ENCODE measurements at regions not wholly inside any gene's neighbourhood (a gene's known extent, or its start where the extent isn't known, plus 50 kb on each side); places are given as distances from the start of the nearest gene placed in this dataset.

GRCh38 chr4:55017406-55017805, 108.0 kb downstream of the KDR start:
- Mint-ChIP-seq H3K27ac (no peak overlapping the region), H3K27me3 (no peaks in the 10 kb centered on the region), H3K4me1 (no peaks in the 10 kb centered on the region), H3K9me3 (peaks cover 0 to 2% (median 0%) of the 10 kb centered on the region in 7 donors), H3K4me3 (no peak overlapping the region), H3K36me3 (no peaks in the 10 kb centered on the region)
- no peaks in the 10 kb centered on the region for H3K36me3 ChIP-seq (ENCODE audit: control insufficient read depth, insufficient read depth, low read length)
- DNase-seq (no peak), ATAC-seq (ENCODE audit: low read depth in 2 of 2) (no peak)
- H3K27ac ChIP-seq (ENCODE audit: insufficient read depth, low read length, poor library complexity, severe bottlenecking), result no peak overlapping the region
- no peaks in the 10 kb centered on the region for H3K9me3 ChIP-seq (ENCODE audit: control insufficient read depth in 2 of 2, low read length in 2 of 2)
- H3K4me1 ChIP-seq (ENCODE audit: control insufficient read depth, insufficient read depth, low read length, poor library complexity, severe bottlenecking), result no peaks in the 10 kb centered on the region
- H3K4me3 ChIP-seq (ENCODE audit: low read depth, low read length), result no peak overlapping the region
- H3K27me3 ChIP-seq (ENCODE audit: control insufficient read depth, insufficient read depth, low read length), result no peaks in the 10 kb centered on the region

- Histone ChIP-seq H3K9me3 (ENCODE audit: control insufficient read depth in 2 of 2, low read length in 2 of 2) (no peaks in the 10 kb centered on the region), H3K27ac (ENCODE audit: insufficient read depth, low read length, poor library complexity, severe bottlenecking) (no peak overlapping the region), H3K27me3 (ENCODE audit: control insufficient read depth, insufficient read depth, low read length) (no peaks in the 10 kb centered on the region), H3K36me3 (ENCODE audit: control insufficient read depth, insufficient read depth, low read length) (no peaks in the 10 kb centered on the region), H3K4me3 (ENCODE audit: low read depth, low read length) (no peak overlapping the region), H3K4me1 (ENCODE audit: control insufficient read depth, insufficient read depth, low read length, poor library complexity, severe bottlenecking) (no peaks in the 10 kb centered on the region)
- Mint-ChIP-seq H3K4me1 (no peaks in the 10 kb centered on the region), H3K9me3 (no peaks in the 10 kb centered on the region), H3K36me3 (no peaks in the 10 kb centered on the region), H3K4me3 (no peak overlapping the region), H3K27me3 (no peaks in the 10 kb centered on the region), H3K27ac (no peak overlapping the region)
- DNase-seq (no peak), ATAC-seq (ENCODE audit: low read depth in 2 of 2) (no peak)
Measured at GRCh38 chr4:55016131-55016530, 109.3 kb downstream of the KDR start.

DNA sequence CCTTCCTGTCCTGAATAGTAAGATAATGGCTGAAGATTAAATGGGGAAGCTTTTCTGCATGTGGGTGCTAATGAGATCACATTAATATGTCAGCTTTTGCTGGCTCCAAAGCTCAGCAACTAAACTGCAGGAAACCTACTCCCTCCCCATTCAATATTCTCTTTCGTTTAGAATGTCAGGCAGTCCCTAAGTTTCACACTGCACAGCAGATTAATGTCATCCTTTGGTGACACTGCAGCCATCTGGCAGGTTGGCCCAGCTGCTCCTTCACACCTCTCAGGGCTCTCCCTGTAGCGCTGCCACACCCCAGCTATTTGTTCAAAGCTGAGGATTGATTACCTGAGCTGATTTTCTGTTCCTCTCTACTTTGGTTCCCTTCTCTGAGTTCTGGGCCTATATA, 110.5 kb downstream of the KDR start:
- Histone ChIP-seq H3K4me3 (ENCODE audit: low read depth, low read length) (no peak overlapping the region), H3K9me3 (ENCODE audit: control insufficient read depth in 2 of 2, low read length in 2 of 2) (no peaks in the 10 kb centered on the region), H3K36me3 (ENCODE audit: control insufficient read depth, insufficient read depth, low read length) (no peaks in the 10 kb centered on the region), H3K4me1 (ENCODE audit: control insufficient read depth, insufficient read depth, low read length, poor library complexity, severe bottlenecking) (no peaks in the 10 kb centered on the region), H3K27ac (ENCODE audit: insufficient read depth, low read length, poor library complexity, severe bottlenecking) (no peak overlapping the region), H3K27me3 (ENCODE audit: control insufficient read depth, insufficient read depth, low read length) (no peaks in the 10 kb centered on the region)
- H3K4me1 Mint-ChIP-seq, result no peaks in the 10 kb centered on the region
- no peaks in the 10 kb centered on the region for H3K36me3 Mint-ChIP-seq
- no peak overlapping the region for H3K4me3 Mint-ChIP-seq
- no peaks in the 10 kb centered on the region for H3K27me3 Mint-ChIP-seq
- ATAC-seq (ENCODE audit: low read depth in 2 of 2) (no peak), DNase-seq (no peak)
- no peaks in the 10 kb centered on the region for H3K9me3 Mint-ChIP-seq
- H3K27ac Mint-ChIP-seq, result no peak overlapping the region

- DNase-seq (no peak), ATAC-seq (ENCODE audit: low read depth in 2 of 2) (no peak)
- Histone ChIP-seq H3K4me1 (ENCODE audit: control insufficient read depth, insufficient read depth, low read length, poor library complexity, severe bottlenecking) (no peaks in the 10 kb centered on the region), H3K4me3 (ENCODE audit: low read depth, low read length) (no peak overlapping the region), H3K36me3 (ENCODE audit: control insufficient read depth, insufficient read depth, low read length) (no peaks in the 10 kb centered on the region), H3K27me3 (ENCODE audit: control insufficient read depth, insufficient read depth, low read length) (no peaks in the 10 kb centered on the region), H3K27ac (ENCODE audit: insufficient read depth, low read length, poor library complexity, severe bottlenecking) (no peak overlapping the region), H3K9me3 (ENCODE audit: control insufficient read depth in 2 of 2, low read length in 2 of 2) (no peaks in the 10 kb centered on the region)
- Mint-ChIP-seq H3K9me3 (peaks cover 0 to 1% (median 0%) of the 10 kb centered on the region in 7 donors), H3K4me1 (no peaks in the 10 kb centered on the region), H3K27ac (no peak overlapping the region), H3K4me3 (no peak overlapping the region), H3K36me3 (no peaks in the 10 kb centered on the region), H3K27me3 (no peaks in the 10 kb centered on the region)
Measured at GRCh38 chr4:55013431-55013955, 111.9 kb downstream of the KDR start.

- ATAC-seq (ENCODE audit: low read depth in 2 of 2) (no peak), DNase-seq (no peak)
- Mint-ChIP-seq H3K27ac (no peak overlapping the region), H3K4me3 (no peak overlapping the region), H3K9me3 (peaks cover 0 to 1% (median 0%) of the 10 kb centered on the region in 7 donors), H3K27me3 (no peaks in the 10 kb centered on the region), H3K36me3 (no peaks in the 10 kb centered on the region), H3K4me1 (no peaks in the 10 kb centered on the region)
- H3K36me3 ChIP-seq (ENCODE audit: control insufficient read depth, insufficient read depth, low read length), result no peaks in the 10 kb centered on the region
- no peaks in the 10 kb centered on the region for H3K4me1 ChIP-seq (ENCODE audit: control insufficient read depth, insufficient read depth, low read length, poor library complexity, severe bottlenecking)
- no peaks in the 10 kb centered on the region for H3K9me3 ChIP-seq (ENCODE audit: control insufficient read depth in 2 of 2, low read length in 2 of 2)
- no peaks in the 10 kb centered on the region for H3K27me3 ChIP-seq (ENCODE audit: control insufficient read depth, insufficient read depth, low read length)
- no peak overlapping the region for H3K27ac ChIP-seq (ENCODE audit: insufficient read depth, low read length, poor library complexity, severe bottlenecking)
- H3K4me3 ChIP-seq (ENCODE audit: low read depth, low read length), result no peak overlapping the region
Measured at GRCh38 chr4:55012363-55013230, 112.8 kb downstream of the KDR start.

DNA sequence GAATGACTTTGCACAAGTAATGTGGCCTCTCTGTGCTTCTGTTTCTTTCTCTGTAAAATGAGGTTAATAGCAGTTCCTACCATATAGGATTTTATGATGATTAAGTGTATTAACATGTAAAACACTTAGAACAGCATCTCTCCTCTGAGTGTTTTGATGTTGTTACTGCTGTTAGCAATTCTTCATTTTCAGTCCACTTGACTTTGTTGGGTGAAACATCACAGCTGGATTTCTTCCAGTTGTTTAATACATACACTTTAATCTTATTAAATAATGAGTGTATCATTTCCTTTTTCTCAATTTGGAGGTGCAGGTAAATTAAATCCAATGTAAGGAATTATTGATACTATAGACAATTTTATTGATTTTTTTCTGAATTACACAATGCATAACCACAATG, 113.6 kb downstream of the KDR start:
- Histone ChIP-seq H3K36me3 (ENCODE audit: control insufficient read depth, insufficient read depth, low read length) (no peaks in the 10 kb centered on the region), H3K27me3 (ENCODE audit: control insufficient read depth, insufficient read depth, low read length) (no peaks in the 10 kb centered on the region), H3K4me3 (ENCODE audit: low read depth, low read length) (no peak overlapping the region), H3K9me3 (ENCODE audit: control insufficient read depth in 2 of 2, low read length in 2 of 2) (no peaks in the 10 kb centered on the region), H3K27ac (ENCODE audit: insufficient read depth, low read length, poor library complexity, severe bottlenecking) (no peak overlapping the region), H3K4me1 (ENCODE audit: control insufficient read depth, insufficient read depth, low read length, poor library complexity, severe bottlenecking) (no peaks in the 10 kb centered on the region)
- H3K27ac Mint-ChIP-seq, result peak overlapping the region in 1 of 3 donors; percentile 58
- H3K4me3 Mint-ChIP-seq, result no peak overlapping the region
- H3K36me3 Mint-ChIP-seq, result no peaks in the 10 kb centered on the region
- DNase-seq (no peak), ATAC-seq (ENCODE audit: low read depth in 2 of 2) (no peak)
- H3K4me1 Mint-ChIP-seq, result no peaks in the 10 kb centered on the region
- no peaks in the 10 kb centered on the region for H3K27me3 Mint-ChIP-seq
- H3K9me3 Mint-ChIP-seq, result peaks cover 0 to 1% (median 0%) of the 10 kb centered on the region in 7 donors

GRCh38 chr4:55010550-55010949, 114.8 kb downstream of the KDR start:
- H3K36me3 ChIP-seq (ENCODE audit: control insufficient read depth, insufficient read depth, low read length), result no peaks in the 10 kb centered on the region
- Mint-ChIP-seq H3K4me1 (no peaks in the 10 kb centered on the region), H3K36me3 (no peaks in the 10 kb centered on the region), H3K27ac (no peak overlapping the region), H3K9me3 (peaks cover 0 to 1% (median 0%) of the 10 kb centered on the region in 7 donors), H3K4me3 (no peak overlapping the region), H3K27me3 (no peaks in the 10 kb centered on the region)
- H3K4me1 ChIP-seq (ENCODE audit: control insufficient read depth, insufficient read depth, low read length, poor library complexity, severe bottlenecking), result no peaks in the 10 kb centered on the region
- H3K9me3 ChIP-seq (ENCODE audit: control insufficient read depth in 2 of 2, low read length in 2 of 2), result no peaks in the 10 kb centered on the region
- no peak overlapping the region for H3K4me3 ChIP-seq (ENCODE audit: low read depth, low read length)
- no peaks in the 10 kb centered on the region for H3K27me3 ChIP-seq (ENCODE audit: control insufficient read depth, insufficient read depth, low read length)
- no peak for ATAC-seq (ENCODE audit: low read depth in 2 of 2)
- no peak overlapping the region for H3K27ac ChIP-seq (ENCODE audit: insufficient read depth, low read length, poor library complexity, severe bottlenecking)
- DNase-seq, result no peak
